Mucosa of gallbladder (tissue), 1 donor: ENCODE measurements at regions not wholly inside any gene's neighbourhood (a gene's known extent, or its start where the extent isn't known, plus 50 kb on each side); places are given as distances from the start of the nearest gene placed in this dataset.

Experiments
- DNase-seq: peaks from one replicate; pipeline ENCODE4 v3.0.0-alpha.2; 2020; ENCODE audit warnings: low spot score
- donor health status: DM: no; HTN: no; CAD: no.

GRCh38 chr11:44493383-44493782 is 72.1 kb upstream of the CD82 start:
- no peak for DNase-seq

GRCh38 chr11:44493930-44494329 is 71.5 kb upstream of the CD82 start:
- DNase-seq: no peak

GRCh38 chr11:44494785-44495184 is 70.7 kb upstream of the CD82 start:
- no peak for DNase-seq

- DNase-seq: no peak
Measured at GRCh38 chr11:44496391-44496790, 69.1 kb upstream of the CD82 start.

GRCh38 chr11:44498089-44498871 is 67.2 kb upstream of the CD82 start:
- DNase-seq: peak; percentile 13

GRCh38 chr11:44502506-44502905 is 63.0 kb upstream of the CD82 start:
- no peak for DNase-seq

GRCh38 chr11:44505581-44506054 is 59.8 kb upstream of the CD82 start:
- no peak for DNase-seq

GRCh38 chr11:44506375-44507016 is 59.0 kb upstream of the CD82 start:
- DNase-seq: no peak

GRCh38 chr11:44507491-44507890 is 58.0 kb upstream of the CD82 start:
- no peak for DNase-seq

- no peak for DNase-seq
Measured at GRCh38 chr11:44507896-44508445, 57.5 kb upstream of the CD82 start.

GRCh38 chr11:44509296-44509695 is 56.2 kb upstream of the CD82 start:
- no peak for DNase-seq

GRCh38 chr11:44510372-44510771 is 55.1 kb upstream of the CD82 start:
- DNase-seq: no peak

- DNase-seq: no peak
Measured at GRCh38 chr11:44512818-44513217, 52.6 kb upstream of the CD82 start.

GRCh38 chr11:44515048-44515447 is 50.4 kb upstream of the CD82 start:
- DNase-seq: no peak
